Stimulated activated effector memory CD8-positive, alpha-beta T cell treated with anti-CD3 and anti-CD28 coated beads, Interleukin-12 subunit alpha, Interleukin-12 subunit beta, amount 100 ng/mL, for 72 hours (primary cell): ENCODE measurements at regions not wholly inside any gene's neighbourhood (a gene's known extent, or its start where the extent isn't known, plus 50 kb on each side); places are given as distances from the start of the nearest gene placed in this dataset.

Experiments used
- ATAC-seq: fragments of 150-1000 bp; cut with Tn5 transposase; 2 replicates; pipeline ENCODE4 v1.10.0; 2021
- DNase-seq, 2 donors: peaks; one replicate each; pipeline ENCODE4 v3.0.0; 2021 to 2022; ENCODE audit warnings: low spot score in 2 of 2
- H3K27ac Mint-ChIP-seq: one replicate; pipeline ENCODE4 v1.8.0; 2022; ENCODE audit warnings: mild to moderate bottlenecking, mixed read lengths
- H3K36me3 Mint-ChIP-seq: one replicate; pipeline ENCODE4 v1.8.0; 2022; ENCODE audit warnings: mild to moderate bottlenecking, mixed read lengths
- H3K4me1 Mint-ChIP-seq: one replicate; pipeline ENCODE4 v1.8.0; 2022; ENCODE audit warnings: mixed read lengths
- H3K4me3 Mint-ChIP-seq: one replicate; pipeline ENCODE4 v1.8.0; 2022; ENCODE audit warnings: mild to moderate bottlenecking, mixed read lengths
- H3K9me3 Mint-ChIP-seq: one replicate; pipeline ENCODE4 v1.8.0; 2022; ENCODE audit warnings: mixed read lengths

DNA sequence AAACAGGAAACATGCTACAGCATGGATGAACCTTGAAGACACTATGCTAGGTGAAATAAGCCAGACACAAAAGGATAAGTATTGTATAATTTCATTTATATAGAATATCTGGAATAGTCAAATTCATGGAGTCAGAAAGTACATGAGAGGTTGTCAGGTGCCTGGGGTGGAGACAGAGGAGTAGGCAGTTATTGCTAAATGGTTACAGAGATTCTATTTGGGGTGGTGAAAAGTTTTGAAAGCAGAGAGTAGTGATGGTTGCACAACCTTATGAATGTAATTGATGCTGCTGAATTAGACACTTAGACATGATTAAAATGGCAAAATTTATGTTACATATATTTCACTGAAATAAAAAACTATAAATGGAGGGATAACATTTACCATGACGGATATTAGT, 197.4 kb downstream of the VAPA start:
- no peaks in the 10 kb centered on the region for H3K36me3 Mint-ChIP-seq
- H3K9me3 Mint-ChIP-seq: no peaks in the 10 kb centered on the region
- no peak overlapping the region for H3K4me3 Mint-ChIP-seq
- ATAC-seq (no peak), DNase-seq (no peak)
- H3K27ac Mint-ChIP-seq: no peak overlapping the region
- H3K4me1 Mint-ChIP-seq: no peaks in the 10 kb centered on the region

DNA sequence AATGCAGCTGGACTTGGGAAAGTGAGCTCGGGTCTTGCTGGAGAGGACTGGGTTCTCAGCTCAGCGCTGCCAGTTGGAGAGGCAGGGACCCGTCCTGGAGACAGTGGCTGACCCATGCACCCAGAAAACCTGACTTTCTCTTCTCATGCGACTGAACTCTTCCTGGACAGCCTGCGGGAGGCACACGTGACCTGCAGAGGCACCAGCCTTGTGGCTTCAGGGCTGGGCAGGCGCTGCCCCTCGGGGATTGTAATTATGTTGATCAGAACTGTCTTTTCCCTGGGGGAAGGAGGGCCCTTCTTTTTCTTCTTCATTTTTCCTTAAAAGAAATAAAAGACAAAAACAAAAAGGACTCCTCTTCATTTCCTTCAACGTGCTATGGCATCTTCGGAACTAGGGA, 198.1 kb downstream of the VAPA start:
- no peaks in the 10 kb centered on the region for H3K9me3 Mint-ChIP-seq
- H3K36me3 Mint-ChIP-seq: no peaks in the 10 kb centered on the region
- ATAC-seq: no peak
- no peaks in the 10 kb centered on the region for H3K4me1 Mint-ChIP-seq
- DNase-seq: no peak
- no peak overlapping the region for H3K4me3 Mint-ChIP-seq
- no peak overlapping the region for H3K27ac Mint-ChIP-seq

- Mint-ChIP-seq H3K4me3 (no peak overlapping the region), H3K9me3 (no peaks in the 10 kb centered on the region), H3K4me1 (no peaks in the 10 kb centered on the region), H3K27ac (no peak overlapping the region), H3K36me3 (no peaks in the 10 kb centered on the region)
- no peak for ATAC-seq
- no peak for DNase-seq
These were observed 199.6 kb downstream of the VAPA start for GRCh38 chr18:10113121-10114022.

DNA sequence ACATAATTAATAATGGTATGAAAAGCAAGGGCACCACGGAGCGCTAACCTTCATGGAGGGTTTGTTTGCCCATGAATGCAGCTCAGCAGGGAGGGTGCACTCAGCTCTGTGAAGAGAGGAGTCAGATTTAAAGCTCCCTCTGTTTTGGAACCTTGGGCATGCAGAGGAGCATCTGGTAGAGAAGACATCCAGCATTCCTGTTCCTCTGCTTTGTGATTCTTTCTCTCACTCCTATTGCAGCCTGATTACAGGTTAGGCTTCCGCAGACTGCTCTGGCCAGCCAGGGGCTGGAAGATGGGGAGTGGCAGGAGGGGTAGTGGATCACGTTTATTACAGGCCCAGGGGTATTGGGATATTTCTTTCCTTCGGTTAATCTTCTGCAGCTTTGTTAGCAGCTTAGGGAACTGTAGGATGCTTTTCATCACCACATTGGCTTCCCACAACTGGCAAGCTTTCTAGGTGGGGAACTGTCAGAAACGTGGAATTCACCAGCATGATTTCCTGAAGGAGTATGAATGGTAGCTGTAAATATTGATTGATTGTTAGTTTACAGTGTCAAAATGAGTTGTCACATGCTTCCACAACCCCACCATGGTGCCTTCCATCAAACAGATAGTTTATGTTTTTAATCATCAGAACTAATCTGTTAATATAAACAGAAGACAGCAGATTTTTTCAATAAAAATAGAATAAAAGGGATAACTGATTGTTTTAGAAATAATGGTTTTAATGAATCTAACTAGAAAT, 201.1 kb downstream of the VAPA start:
- Mint-ChIP-seq H3K9me3 (no peaks in the 10 kb centered on the region), H3K4me1 (no peaks in the 10 kb centered on the region), H3K27ac (no peak overlapping the region), H3K36me3 (no peaks in the 10 kb centered on the region), H3K4me3 (no peak overlapping the region)
- DNase-seq (no peak), ATAC-seq (no peak)

DNA sequence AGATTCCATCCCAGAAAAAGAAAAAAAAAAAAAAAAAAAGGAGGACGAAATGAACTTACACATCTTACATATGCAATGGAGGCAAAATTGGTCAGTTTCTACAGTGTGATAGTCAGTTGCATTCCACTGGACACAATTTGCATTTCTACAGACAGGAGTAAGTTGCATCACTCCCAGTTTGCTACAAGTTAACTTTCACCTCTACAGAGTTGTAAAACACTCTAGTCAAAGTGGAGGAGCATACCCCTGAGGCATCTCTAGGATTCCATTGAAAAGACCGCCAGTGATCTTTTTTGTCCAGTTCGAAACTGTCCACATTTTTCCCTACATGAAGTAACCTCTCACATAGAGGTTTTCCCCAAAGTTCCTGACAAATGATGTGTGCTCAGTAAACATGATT, 202.8 kb downstream of the VAPA start:
- Mint-ChIP-seq H3K36me3 (no peaks in the 10 kb centered on the region), H3K9me3 (no peaks in the 10 kb centered on the region), H3K4me1 (no peaks in the 10 kb centered on the region), H3K4me3 (no peak overlapping the region), H3K27ac (no peak overlapping the region)
- ATAC-seq: no peak
- DNase-seq: no peak

DNA sequence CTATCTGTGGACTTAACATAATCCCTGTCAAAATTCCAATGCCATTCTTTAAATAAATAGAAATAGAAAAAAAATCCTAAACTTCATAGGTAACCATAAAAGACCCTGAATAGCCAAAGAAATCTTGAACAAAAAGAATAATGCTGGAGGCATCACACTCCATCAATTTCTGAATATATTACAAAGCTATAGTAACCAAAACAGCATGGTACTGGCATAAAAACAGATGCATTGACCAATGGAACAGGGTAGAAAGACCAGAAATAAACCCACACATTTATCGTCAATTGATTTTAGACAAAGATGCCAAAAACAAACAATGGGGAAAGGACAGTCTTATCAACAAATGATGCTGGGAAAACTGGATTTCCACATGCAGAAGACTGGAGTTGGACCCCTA, 205.7 kb downstream of the VAPA start:
- Mint-ChIP-seq H3K27ac (no peak overlapping the region), H3K4me3 (no peak overlapping the region), H3K4me1 (peaks cover 13% of the 10 kb centered on the region), H3K9me3 (no peaks in the 10 kb centered on the region), H3K36me3 (no peaks in the 10 kb centered on the region)
- no peak for DNase-seq
- ATAC-seq: no peak

GRCh38 chr18:10119991-10120390, 206.2 kb downstream of the VAPA start:
- peaks cover 13% of the 10 kb centered on the region for H3K4me1 Mint-ChIP-seq
- ATAC-seq (no peak), DNase-seq (no peak)
- H3K9me3 Mint-ChIP-seq: no peaks in the 10 kb centered on the region
- no peak overlapping the region for H3K27ac Mint-ChIP-seq
- H3K4me3 Mint-ChIP-seq: no peak overlapping the region
- no peaks in the 10 kb centered on the region for H3K36me3 Mint-ChIP-seq

GRCh38 chr18:10120622-10121021, 206.8 kb downstream of the VAPA start:
- Mint-ChIP-seq H3K4me3 (no peak overlapping the region), H3K36me3 (no peaks in the 10 kb centered on the region), H3K27ac (no peak overlapping the region), H3K4me1 (peaks cover 13% of the 10 kb centered on the region), H3K9me3 (no peaks in the 10 kb centered on the region)
- ATAC-seq (no peak), DNase-seq (no peak)

DNA sequence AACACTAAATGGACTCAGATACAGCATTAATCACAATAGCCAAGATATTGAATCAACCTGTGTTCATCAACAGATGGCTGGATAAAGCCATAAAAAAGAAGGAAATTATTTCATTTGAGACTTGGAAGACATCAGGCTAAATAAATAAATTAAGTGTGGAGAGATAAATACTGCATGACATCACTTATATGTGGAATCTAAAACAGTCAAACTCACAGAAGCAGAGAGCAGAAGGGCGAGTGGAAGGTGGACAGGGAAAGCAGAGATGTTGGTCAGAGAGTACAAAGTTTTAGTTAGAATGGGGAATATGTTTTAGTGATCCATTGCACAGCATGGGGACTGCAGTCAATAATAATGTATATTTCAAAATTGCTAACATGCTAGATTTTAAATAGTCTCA, 207.2 kb downstream of the VAPA start:
- no peak for ATAC-seq
- Mint-ChIP-seq H3K36me3 (no peaks in the 10 kb centered on the region), H3K27ac (no peak overlapping the region), H3K9me3 (no peaks in the 10 kb centered on the region), H3K4me1 (peaks cover 13% of the 10 kb centered on the region), H3K4me3 (no peak overlapping the region)
- no peak for DNase-seq

GRCh38 chr18:10121786-10122515, 208.1 kb downstream of the VAPA start:
- Mint-ChIP-seq H3K4me3 (no peak overlapping the region), H3K9me3 (no peaks in the 10 kb centered on the region), H3K4me1 (peaks cover 13% of the 10 kb centered on the region), H3K27ac (no peak overlapping the region), H3K36me3 (no peaks in the 10 kb centered on the region)
- ATAC-seq (peak; percentile 55), DNase-seq (no peak)

DNA sequence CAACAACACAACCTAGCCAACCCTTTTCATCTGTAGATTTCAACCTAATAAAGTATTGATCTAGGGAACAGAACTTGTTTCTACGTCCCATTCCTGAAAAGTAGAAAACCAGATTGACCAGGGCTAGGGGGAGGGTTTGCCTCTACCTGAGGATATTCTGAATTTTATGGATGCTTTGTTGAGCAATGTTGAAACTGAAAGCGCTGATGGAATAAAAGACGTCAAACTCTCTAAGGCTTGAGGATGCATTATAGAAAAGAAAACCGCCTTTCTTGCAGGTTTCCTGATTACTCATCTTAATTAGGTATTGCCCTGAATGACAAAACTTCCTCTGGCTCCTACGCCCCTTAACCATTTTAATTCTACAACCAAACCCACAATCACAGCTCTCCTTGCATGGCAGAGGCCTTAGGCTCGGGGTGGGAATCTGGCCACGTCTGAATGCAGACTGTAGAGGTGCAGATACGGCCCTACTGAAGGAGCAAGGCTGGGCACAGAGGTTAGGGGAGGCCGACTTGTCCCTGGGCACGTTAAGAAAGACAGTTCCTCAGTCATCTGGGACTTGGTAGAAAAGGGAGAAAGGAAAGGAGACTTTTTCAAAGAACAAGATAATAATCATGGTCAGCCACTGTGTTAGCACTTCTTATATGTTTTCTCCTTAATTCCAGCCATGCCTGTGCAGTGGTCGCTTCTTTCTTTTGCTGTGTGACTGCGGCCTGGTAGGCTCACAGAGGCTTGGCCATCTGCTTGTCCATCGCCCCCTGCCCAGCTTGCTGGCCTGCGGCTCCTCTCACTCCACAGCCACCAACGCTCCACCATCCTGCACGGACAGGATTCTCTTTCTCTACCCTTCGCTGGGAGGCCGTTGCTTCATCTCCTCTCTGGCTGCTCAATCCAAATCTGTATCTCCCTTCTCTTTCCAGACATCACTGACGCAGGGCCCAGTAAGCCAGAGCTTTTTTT, 209.5 kb downstream of the VAPA start:
- peaks cover 13% of the 10 kb centered on the region for H3K4me1 Mint-ChIP-seq
- ATAC-seq (peak; percentile 58), DNase-seq (no peak)
- H3K9me3 Mint-ChIP-seq: no peaks in the 10 kb centered on the region
- no peak overlapping the region for H3K27ac Mint-ChIP-seq
- no peaks in the 10 kb centered on the region for H3K36me3 Mint-ChIP-seq
- H3K4me3 Mint-ChIP-seq: no peak overlapping the region

GRCh38 chr18:10124071-10124470, 210.3 kb downstream of the VAPA start:
- ATAC-seq (no peak), DNase-seq (no peak)
- Mint-ChIP-seq H3K4me1 (peaks cover 13% of the 10 kb centered on the region), H3K4me3 (no peak overlapping the region), H3K9me3 (no peaks in the 10 kb centered on the region), H3K27ac (no peak overlapping the region), H3K36me3 (no peaks in the 10 kb centered on the region)

GRCh38 chr18:10124557-10124956, 210.7 kb downstream of the VAPA start:
- DNase-seq: no peak
- no peaks in the 10 kb centered on the region for H3K9me3 Mint-ChIP-seq
- no peaks in the 10 kb centered on the region for H3K36me3 Mint-ChIP-seq
- H3K27ac Mint-ChIP-seq: no peak overlapping the region
- peaks cover 13% of the 10 kb centered on the region for H3K4me1 Mint-ChIP-seq
- no peak for ATAC-seq
- no peak overlapping the region for H3K4me3 Mint-ChIP-seq

DNA sequence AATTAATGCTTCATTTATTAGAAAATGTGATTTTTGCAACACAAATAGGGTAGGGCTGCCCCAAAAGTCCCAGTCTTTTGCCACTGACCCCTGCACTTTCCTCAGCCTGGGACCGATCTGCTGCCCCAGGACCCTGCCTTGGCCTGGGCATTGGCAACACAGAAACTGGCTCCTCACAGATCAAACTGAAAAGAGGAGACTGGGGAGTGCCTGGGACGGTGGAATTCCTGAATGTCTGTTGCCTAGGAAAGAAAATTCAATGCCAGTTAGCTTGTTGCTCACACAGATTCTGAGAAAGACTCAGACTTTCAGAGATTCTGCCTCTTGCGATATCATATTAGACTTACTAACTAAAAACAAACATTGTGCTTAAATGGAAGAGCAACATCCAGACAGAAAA, 211.2 kb downstream of the VAPA start:
- H3K9me3 Mint-ChIP-seq: no peaks in the 10 kb centered on the region
- H3K27ac Mint-ChIP-seq: no peak overlapping the region
- no peaks in the 10 kb centered on the region for H3K36me3 Mint-ChIP-seq
- ATAC-seq: no peak
- no peak overlapping the region for H3K4me3 Mint-ChIP-seq
- peaks cover 13% of the 10 kb centered on the region for H3K4me1 Mint-ChIP-seq
- no peak for DNase-seq

DNA sequence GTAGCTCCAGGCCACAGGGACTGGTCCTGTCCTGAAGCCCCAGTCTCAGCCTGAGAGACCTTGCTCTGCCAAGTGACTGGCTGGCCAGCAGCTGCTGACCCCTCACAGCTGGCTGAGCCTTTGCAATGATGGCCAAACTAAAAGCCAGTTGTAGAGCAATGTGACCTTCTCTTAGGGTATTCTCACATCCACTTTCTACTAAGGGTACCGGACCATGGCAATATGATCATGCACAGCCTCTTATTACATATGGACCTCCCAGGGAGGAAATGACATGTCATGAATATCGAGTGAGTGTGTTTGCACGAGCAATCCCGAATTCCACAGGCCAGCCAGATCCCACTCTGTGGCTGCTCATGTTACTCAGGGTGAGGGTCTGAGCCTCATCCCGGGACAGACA, 213.9 kb downstream of the VAPA start:
- no peaks in the 10 kb centered on the region for H3K36me3 Mint-ChIP-seq
- no peak overlapping the region for H3K4me3 Mint-ChIP-seq
- no peaks in the 10 kb centered on the region for H3K9me3 Mint-ChIP-seq
- ATAC-seq: no peak
- peaks cover 13% of the 10 kb centered on the region for H3K4me1 Mint-ChIP-seq
- no peak for DNase-seq
- H3K27ac Mint-ChIP-seq: no peak overlapping the region
